GM08714 (cell line): ENCODE measurements at regions not wholly inside any gene's neighbourhood (a gene's known extent, or its start where the extent isn't known, plus 50 kb on each side); places are given as distances from the start of the nearest gene placed in this dataset.

ENCODE experiments used
- H3K4me3 ChIP-seq: fragments of 200-500 bp; sonication (Bioruptor generic); 2 replicates; pipeline ENCODE4 v1.5.1; 2014; ENCODE audit warnings: mild to moderate bottlenecking, low read length, inconsistent platforms
- ZNF274 ChIP-seq: IDR thresholded peaks from 2 replicates; pipeline ENCODE4 v1.6.1; 2012; ENCODE audit warnings: mild to moderate bottlenecking, low read depth, low read length

DNA sequence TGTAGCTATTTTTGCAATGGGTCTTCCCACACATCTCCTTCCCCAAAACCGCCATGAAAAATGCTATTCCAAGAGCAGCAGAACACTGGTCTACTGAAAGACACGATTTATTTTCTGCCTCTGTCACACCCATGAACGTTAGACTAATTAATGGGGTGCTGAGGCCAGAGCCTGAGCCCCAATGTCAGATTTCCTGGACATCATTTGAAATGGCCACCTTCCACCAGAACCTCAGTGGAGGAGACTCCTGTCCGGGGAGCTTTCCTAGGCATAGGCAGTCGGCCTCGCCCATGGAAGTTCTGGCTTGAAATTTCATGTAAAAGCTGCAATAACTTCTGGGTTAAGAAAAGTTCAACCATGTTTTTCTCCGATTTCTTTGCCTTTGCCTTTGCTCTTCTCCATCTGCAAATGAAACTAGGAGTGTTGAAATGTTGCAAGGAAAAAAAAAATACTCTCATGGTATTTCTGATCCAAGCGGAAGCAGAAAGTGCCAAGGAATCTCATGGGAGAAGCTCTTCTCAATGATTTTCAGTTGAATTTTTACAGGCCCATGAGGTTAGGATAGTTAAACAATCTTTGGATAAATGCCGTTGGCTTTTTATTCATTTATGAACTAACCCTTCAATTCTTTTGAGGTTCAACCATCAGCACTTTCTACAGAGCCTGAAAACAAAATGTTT lies 570.8 kb upstream of the MGMT start:
- H3K4me3 ChIP-seq: no peak overlapping the region
- no peak for TF ChIP-seq ZNF274

DNA sequence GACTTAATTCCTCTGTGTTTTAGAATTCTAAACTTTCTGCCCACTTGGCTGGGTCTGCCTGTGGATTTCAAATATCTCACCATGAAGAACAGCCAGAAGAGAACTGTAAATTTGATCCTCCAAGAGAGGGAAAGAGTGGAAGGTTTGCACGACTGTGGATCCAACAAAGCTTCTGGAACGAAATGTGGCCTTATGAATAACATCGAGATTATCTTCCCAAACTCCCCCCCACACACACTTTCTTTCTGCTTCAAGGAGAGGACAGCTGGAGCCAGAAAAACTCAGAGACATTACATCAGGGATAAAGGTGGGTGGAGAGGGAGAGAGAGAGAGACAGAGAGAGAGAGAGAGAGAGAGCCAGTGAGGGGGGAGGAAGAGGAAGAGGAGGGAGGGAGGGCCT lies 570.1 kb upstream of the MGMT start:
- no peak for TF ChIP-seq ZNF274

GRCh38 chr10:128897401-128898129 lies 569.5 kb upstream of the MGMT start:
- no peak overlapping the region for H3K4me3 ChIP-seq
- TF ChIP-seq ZNF274: no peak

More for the DNA sequence above, 570.1 kb upstream of the MGMT start:
- no peak overlapping the region for H3K4me3 ChIP-seq

GRCh38 chr10:128898133-128898915 lies 568.7 kb upstream of the MGMT start:
- no peak overlapping the region for H3K4me3 ChIP-seq
- TF ChIP-seq ZNF274: no peak

DNA sequence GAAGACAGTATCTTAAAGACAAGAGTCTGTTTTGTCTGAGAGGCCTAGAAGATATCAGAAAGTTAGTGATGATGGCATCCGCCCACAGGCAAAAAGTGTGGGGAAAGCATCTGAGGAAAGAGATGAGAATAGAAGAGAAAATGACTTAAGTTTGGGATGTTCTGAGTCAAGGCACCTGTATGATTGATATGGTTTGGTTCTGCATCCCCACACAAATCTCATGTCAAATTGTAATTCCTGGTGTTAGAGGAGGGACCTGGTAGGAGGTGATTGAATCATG lies 568.2 kb upstream of the MGMT start:
- no peak for TF ChIP-seq ZNF274
- no peak overlapping the region for H3K4me3 ChIP-seq

DNA sequence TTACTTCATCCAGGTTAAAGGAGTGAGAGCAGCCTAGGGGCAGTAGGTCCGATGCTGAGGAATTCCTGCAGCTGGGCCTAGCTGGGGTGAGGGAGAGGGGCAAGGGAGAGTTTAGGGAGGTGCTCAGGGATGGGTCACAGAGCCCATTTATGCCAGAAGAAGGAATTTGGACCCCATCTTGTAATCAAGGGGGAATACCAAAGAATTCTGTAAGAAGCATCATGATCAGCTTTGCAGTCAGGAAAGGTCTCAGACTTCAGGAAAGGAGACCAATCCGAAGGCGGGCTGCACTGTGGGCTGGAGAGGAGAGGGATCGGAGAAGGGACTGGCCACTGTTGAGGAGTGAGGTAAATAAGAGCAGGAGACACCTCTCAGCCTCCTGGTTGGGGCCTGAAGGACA lies 566.6 kb upstream of the MGMT start:
- no peak for TF ChIP-seq ZNF274
- H3K4me3 ChIP-seq: no peak overlapping the region

GRCh38 chr10:128901236-128901635 lies 565.8 kb upstream of the MGMT start:
- H3K4me3 ChIP-seq: no peak overlapping the region
- TF ChIP-seq ZNF274: no peak

DNA sequence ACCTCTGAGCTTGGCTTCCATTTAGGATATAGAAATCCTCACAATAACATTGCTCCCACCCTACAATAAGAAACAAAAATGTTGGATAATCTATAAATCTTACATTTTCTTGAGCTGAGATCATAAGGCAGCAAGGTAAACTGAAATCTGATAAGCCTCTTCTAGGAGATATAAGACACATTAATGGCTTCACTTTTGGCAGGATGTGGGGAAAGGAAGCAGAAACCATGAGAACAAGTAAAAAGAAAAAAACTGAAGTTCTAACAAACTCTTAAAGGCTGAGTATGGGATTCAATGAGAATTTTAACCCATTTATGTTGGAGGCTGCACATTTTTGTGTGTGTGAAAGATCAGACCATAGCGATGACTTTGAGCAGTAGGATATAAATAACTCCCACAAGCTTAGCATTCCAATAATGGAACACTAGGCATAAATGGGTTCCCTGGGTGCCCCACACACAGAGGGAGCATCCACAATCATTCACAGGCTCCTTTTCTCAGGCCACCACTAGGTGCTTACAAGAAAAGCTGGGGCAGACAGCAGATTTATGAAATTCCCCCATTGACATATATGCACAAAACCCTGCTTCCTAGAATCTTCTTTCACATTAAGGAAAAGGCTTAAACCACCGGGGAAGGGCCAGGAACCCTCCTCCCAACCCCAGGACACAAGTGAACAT lies 564.9 kb upstream of the MGMT start:
- TF ChIP-seq ZNF274: no peak

GRCh38 chr10:128907155-128907941 lies 559.7 kb upstream of the MGMT start:
- no peak for TF ChIP-seq ZNF274
- no peak overlapping the region for H3K4me3 ChIP-seq

More for the DNA sequence above, 564.9 kb upstream of the MGMT start:
- H3K4me3 ChIP-seq: no peak overlapping the region

GRCh38 chr10:128908099-128908498 lies 558.9 kb upstream of the MGMT start:
- H3K4me3 ChIP-seq: no peak overlapping the region
- TF ChIP-seq ZNF274: no peak

GRCh38 chr10:128908499-128908898 lies 558.5 kb upstream of the MGMT start:
- no peak for TF ChIP-seq ZNF274
- H3K4me3 ChIP-seq: no peak overlapping the region

GRCh38 chr10:128912568-128913311 lies 554.3 kb upstream of the MGMT start:
- TF ChIP-seq ZNF274: no peak
- H3K4me3 ChIP-seq: no peak overlapping the region

GRCh38 chr10:128914681-128915080 lies 552.4 kb upstream of the MGMT start:
- H3K4me3 ChIP-seq: no peak overlapping the region
- no peak for TF ChIP-seq ZNF274

- no peak for TF ChIP-seq ZNF274
- no peak overlapping the region for H3K4me3 ChIP-seq
Observed at GRCh38 chr10:128915630-128916029, 551.4 kb upstream of the MGMT start.
